ENCODE measurements at regions not wholly inside any gene's neighbourhood (a gene's known extent, or its start where the extent isn't known, plus 50 kb on each side); places are given as distances from the start of the nearest gene placed in this dataset.

- Mint-ChIP-seq H3K27ac (ENCODE audit: unreplicated experiment) (no peak overlapping the region), H3K4me3 (ENCODE audit: unreplicated experiment) (no peak overlapping the region), H3K36me3 (ENCODE audit: low read depth, unreplicated experiment) (peaks cover 4% of the 10 kb centered on the region), H3K4me1 (ENCODE audit: unreplicated experiment) (peaks cover 21% of the 10 kb centered on the region), H3K9me3 (ENCODE audit: unreplicated experiment) (no peaks in the 10 kb centered on the region), H3K27me3 (ENCODE audit: unreplicated experiment) (peaks cover 32% of the 10 kb centered on the region)
- DNase-seq (ENCODE audit: low spot score): no peak
- no peak for TF ChIP-seq CTCF (IDR thresholded peaks at IDR 0.05; ENCODE audit: unreplicated experiment)
Observed at GRCh38 chr6:166005401-166005943, 162.2 kb downstream of the TBXT start.

DNA sequence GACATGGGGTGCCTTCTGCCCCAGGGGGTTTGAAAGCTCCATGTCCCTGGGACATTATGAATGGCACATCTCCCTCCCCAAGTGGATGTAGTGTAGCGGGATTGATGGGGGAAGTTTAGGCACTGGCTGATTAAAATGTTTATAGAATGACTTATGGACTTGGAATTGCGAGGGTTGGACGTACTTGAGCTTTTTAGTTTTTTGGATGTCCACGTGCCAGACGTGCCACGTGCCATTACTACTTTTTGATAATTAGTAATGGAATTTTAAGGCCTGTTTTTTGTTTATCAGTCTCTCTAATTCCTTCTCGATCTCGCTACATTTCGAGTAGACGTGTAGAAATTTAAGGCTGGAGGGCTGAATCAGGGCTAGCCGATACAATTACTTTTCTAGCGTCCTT is 162.8 kb downstream of the TBXT start:
- no peak for TF ChIP-seq CTCF (IDR thresholded peaks at IDR 0.05; ENCODE audit: unreplicated experiment)
- H3K36me3 Mint-ChIP-seq (ENCODE audit: low read depth, unreplicated experiment): peaks cover 4% of the 10 kb centered on the region
- H3K4me3 Mint-ChIP-seq (ENCODE audit: unreplicated experiment): no peak overlapping the region
- peaks cover 21% of the 10 kb centered on the region for H3K4me1 Mint-ChIP-seq (ENCODE audit: unreplicated experiment)
- H3K9me3 Mint-ChIP-seq (ENCODE audit: unreplicated experiment): no peaks in the 10 kb centered on the region
- no peak for DNase-seq (ENCODE audit: low spot score)
- H3K27me3 Mint-ChIP-seq (ENCODE audit: unreplicated experiment): peaks cover 30% of the 10 kb centered on the region
- H3K27ac Mint-ChIP-seq (ENCODE audit: unreplicated experiment): no peak overlapping the region

DNA sequence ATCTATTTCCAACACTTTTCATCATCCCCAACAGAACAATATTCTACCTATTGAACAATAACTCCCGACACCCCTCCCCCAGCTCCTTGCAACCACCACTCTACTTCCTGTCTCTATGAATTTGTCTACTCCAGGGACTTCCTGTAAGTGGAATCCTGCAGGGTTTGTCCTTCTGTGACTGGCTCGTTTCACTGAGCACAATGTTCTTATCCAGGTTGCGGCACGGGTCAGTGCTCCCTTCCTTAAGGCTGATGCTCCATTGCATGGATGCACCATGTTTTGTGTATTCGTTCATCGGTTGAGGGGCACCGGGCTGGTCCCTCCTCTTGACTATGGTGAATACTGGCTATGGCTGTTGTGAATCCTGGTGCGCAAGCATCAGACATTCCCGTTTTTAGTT is 163.2 kb downstream of the TBXT start:
- no peak overlapping the region for H3K27ac Mint-ChIP-seq (ENCODE audit: unreplicated experiment)
- H3K9me3 Mint-ChIP-seq (ENCODE audit: unreplicated experiment): no peaks in the 10 kb centered on the region
- DNase-seq (ENCODE audit: low spot score): no peak
- no peak overlapping the region for H3K4me3 Mint-ChIP-seq (ENCODE audit: unreplicated experiment)
- no peak for TF ChIP-seq CTCF (IDR thresholded peaks at IDR 0.05; ENCODE audit: unreplicated experiment)
- H3K4me1 Mint-ChIP-seq (ENCODE audit: unreplicated experiment): peaks cover 21% of the 10 kb centered on the region
- peaks cover 30% of the 10 kb centered on the region for H3K27me3 Mint-ChIP-seq (ENCODE audit: unreplicated experiment)
- peaks cover 4% of the 10 kb centered on the region for H3K36me3 Mint-ChIP-seq (ENCODE audit: low read depth, unreplicated experiment)

DNA sequence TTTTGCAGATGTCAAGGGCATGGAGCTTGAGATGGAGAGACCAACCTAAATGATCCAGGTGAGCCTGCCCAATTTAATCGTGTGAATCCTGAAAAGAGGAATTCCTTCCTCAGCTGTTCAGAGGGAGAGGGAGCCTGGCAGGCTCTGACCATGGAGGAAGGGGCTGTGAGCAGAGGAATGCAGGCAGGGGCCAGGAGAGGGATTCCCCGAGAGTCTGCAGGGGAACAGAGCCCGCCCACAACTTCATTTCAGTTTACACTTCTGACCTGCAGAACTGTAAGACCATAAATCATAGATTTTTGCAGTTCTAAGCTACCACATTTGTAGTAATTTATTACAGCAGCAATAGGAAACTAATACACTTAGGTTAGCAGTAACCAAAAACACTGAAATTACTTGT is 164.1 kb downstream of the TBXT start:
- Mint-ChIP-seq H3K36me3 (ENCODE audit: low read depth, unreplicated experiment) (peaks cover 4% of the 10 kb centered on the region), H3K4me3 (ENCODE audit: unreplicated experiment) (no peak overlapping the region), H3K27me3 (ENCODE audit: unreplicated experiment) (peaks cover 29% of the 10 kb centered on the region), H3K4me1 (ENCODE audit: unreplicated experiment) (peaks cover 17% of the 10 kb centered on the region), H3K9me3 (ENCODE audit: unreplicated experiment) (no peaks in the 10 kb centered on the region), H3K27ac (ENCODE audit: unreplicated experiment) (no peak overlapping the region)
- DNase-seq (ENCODE audit: low spot score): no peak
- TF ChIP-seq CTCF (IDR thresholded peaks at IDR 0.05; ENCODE audit: unreplicated experiment): no peak

- Mint-ChIP-seq H3K4me1 (ENCODE audit: unreplicated experiment) (peaks cover 10% of the 10 kb centered on the region), H3K27me3 (ENCODE audit: unreplicated experiment) (peaks cover 15% of the 10 kb centered on the region), H3K36me3 (ENCODE audit: low read depth, unreplicated experiment) (no peaks in the 10 kb centered on the region), H3K27ac (ENCODE audit: unreplicated experiment) (no peak overlapping the region), H3K4me3 (ENCODE audit: unreplicated experiment) (peak overlapping the region; percentile 7), H3K9me3 (ENCODE audit: unreplicated experiment) (no peaks in the 10 kb centered on the region)
- no peak for DNase-seq (ENCODE audit: low spot score)
- TF ChIP-seq CTCF (IDR thresholded peaks at IDR 0.05; ENCODE audit: unreplicated experiment): no peak
Observed at GRCh38 chr6:166001359-166001758, 166.3 kb downstream of the TBXT start.

Measured in endothelial cell (in vitro differentiated cells).